NT2/D1 (cell line): ENCODE measurements at regions not wholly inside any gene's neighbourhood (a gene's known extent, or its start where the extent isn't known, plus 50 kb on each side); places are given as distances from the start of the nearest gene placed in this dataset.

Experiments
- SUZ12 ChIP-seq: IDR thresholded peaks from 2 replicates; pipeline ENCODE4 v1.6.1; 2011; ENCODE audit not compliant: insufficient read length, insufficient read depth; ENCODE audit errors: extremely low read depth
- YY1 ChIP-seq: IDR thresholded peaks from 2 replicates; pipeline ENCODE4 v1.6.1; 2011; ENCODE audit not compliant: insufficient read length, insufficient read depth
- ZNF274 ChIP-seq: IDR thresholded peaks from 2 replicates; pipeline ENCODE4 v1.6.1; 2011; ENCODE audit warnings: mild to moderate bottlenecking, low read depth, low read length

DNA sequence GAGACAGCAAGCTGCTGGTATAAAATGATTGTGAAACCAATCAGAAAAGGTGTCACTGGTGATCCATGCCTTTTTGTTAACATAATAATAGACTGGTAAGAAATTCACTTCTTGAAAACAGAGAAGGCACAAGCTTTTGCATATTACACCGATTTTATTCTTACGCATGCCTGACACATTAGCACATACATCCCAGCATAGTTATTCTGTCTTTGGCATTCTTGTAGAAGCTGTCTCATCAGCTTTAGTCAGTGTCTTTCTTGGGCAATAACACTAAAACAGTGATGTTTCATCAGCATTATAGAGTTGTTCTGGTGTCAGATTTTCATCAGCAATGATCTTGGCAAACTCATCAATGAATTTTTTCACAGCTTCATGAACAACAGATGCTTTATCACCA, 283.4 kb upstream of the TMTC1 start:
- TF ChIP-seq YY1 = no peak
- TF ChIP-seq ZNF274 = no peak
- no peak for TF ChIP-seq SUZ12
